GM18909 (cell line): ENCODE measurements at regions not wholly inside any gene's neighbourhood (a gene's known extent, or its start where the extent isn't known, plus 50 kb on each side); places are given as distances from the start of the nearest gene placed in this dataset.

Source experiments
- ATAC-seq: cut with Tn5 transposase; IDR thresholded peaks from one replicate; pipeline ENCODE4 v1.9.1; 2021; ENCODE audit warnings: mild to moderate bottlenecking; ENCODE audit not compliant: unreplicated experiment, poor library complexity

DNA sequence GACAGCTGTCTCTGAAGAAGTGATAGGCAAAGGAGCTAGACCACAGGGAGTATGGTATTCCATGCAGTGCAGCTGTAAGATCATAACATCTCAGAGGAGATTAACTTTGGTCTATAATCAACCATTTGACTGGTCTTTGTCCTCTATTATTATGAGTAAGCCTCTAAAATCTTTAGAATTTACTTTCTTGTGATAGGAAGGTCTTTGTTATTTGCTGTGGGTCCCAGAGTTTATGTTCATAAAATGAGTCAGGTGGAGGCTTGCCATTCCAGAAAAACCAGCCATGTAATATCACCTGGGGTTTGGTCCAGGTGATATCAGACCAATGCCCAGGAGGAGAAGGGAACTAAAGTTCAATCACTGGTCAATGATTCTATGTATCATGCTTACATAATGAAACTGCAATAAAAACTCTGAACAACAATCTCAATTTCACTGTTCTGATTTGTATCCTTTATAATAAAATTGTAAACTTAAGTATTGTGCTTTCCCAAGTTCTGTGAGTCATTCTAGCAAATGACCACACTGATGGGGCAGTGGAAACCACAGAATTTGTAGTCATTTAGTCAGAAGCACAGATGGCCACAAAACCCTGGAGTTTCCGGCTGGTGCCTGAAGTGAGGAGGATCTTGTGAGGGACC is 239.6 kb upstream of the TRAM1L1 start:
- no peak for ATAC-seq

DNA sequence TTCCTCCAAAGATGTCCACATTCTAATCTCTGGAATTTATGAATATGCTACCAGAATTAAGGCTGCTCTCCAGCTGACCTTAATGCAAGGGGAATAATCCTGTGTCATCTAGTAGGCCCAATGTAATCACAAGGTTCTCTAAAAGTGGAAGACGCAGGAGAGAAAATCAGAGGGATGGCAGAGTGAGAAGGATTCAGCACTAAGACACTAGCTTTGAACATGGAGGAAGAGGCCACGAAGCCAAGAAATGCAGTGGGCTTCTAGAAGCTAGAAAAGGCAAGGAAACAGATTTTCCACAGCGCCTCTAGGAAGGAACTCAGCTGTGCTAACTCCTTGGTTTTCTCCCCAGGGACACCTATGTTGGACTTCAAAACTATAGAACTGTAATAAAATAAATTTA is 240.7 kb upstream of the TRAM1L1 start:
- ATAC-seq, result no peak

DNA sequence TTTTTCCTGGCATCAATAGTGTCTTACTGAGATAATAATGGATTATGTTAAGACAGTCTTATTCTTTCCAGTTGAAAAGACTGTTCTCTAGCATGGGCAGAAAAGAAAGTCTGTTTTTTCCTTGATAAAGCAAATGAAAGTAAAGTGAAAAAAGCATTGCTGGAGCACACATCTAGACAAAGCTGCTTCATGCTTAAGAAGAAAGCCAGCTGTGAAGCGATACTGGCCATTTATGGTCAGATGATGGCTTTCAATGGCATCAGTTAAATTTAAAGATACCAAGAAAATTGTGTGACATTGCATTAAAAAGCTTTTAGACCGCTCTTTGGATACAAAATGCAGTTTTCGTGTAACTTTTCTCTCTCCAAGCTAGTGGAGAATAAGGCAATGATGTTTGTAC is 242.1 kb upstream of the TRAM1L1 start:
- no peak for ATAC-seq

DNA sequence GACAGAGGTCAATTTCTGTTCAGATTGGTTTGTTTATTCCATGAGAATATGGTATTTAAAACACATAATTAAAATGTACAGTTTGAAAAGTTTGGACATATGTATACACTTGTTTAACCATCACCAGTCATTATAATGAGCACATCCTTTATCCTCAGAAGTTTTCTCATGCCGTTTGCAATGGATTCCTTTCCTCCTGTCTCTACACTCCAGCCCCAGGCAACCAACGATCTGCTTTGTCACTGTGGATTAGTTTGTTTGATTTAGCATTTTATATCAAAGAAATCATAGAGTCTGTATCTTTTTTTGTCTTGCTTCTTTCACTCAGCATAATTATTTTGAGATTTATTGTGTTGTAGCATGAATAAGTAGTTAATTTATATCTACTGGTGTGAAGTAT is 243.0 kb upstream of the TRAM1L1 start:
- no peak for ATAC-seq

DNA sequence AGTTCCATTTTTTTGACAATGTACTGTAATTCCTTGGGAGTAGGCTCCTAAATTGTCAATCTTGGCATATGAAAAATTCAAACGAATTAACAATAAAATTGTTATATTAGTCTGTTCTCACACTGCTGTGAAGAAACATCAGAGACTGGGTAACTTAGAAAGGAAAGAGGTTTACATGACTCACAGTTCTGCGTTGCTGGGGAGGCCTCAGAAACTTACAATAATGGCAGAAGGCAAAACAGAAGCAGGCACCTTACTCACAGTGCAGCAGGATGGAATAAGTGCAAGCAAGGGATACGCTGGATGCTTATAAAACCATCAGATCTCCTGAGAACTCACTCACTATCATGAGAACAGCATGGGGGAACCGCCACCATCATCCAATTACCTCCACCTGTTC is 246.4 kb upstream of the TRAM1L1 start:
- no peak for ATAC-seq

DNA sequence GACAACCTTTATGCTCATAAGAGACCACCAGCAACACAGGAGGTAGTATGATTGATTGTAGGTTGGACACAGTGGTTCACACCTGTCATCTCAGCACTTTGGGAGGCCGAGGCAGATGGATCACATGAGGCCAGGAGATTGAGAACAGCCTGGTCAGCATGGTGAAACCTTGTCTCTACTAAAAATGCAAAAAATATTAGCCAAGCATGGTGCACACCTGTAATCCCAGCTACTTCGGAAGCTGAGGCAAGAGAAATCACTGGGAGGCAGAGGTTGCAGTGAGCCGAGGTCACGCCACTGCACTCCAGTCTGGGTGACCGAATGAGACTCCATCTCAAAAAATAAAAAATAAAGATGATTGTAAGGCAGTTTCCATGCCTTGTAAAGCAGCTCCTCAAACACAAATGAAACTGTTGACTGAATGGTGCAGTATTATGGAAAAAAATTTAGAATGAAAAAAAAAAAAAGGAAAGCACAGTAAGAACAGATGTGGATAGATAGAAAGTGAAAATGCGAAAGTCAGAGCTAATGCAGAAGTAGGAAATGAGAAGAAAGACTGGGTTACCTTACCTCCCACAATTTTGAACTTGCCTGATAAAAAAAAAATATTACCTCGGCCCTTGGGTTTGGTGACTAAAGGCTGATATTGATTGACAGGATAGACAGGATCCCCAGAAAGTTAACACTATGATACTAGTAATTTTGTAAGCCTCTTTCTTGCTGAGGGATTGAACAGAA is 249.2 kb upstream of the TRAM1L1 start:
- ATAC-seq, result no peak

DNA sequence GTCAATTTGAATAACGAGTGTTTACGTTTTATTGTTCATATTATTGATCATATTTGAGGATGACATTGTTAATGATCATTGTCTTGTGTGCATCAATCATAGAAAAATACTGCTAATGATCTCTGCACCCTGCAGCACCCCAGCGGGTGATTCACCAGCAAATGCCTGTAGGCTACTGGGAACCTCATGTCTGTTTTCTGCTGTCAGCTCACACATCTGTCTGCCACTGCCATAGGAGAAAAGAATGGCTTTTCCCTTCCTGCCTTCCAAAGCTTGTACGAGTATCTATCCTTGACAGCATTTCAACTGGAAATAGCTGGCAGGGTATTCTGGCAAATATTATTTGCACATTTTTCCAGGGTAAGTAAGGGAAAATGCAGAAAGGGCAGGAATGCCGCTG is 272.1 kb upstream of the TRAM1L1 start:
- no peak for ATAC-seq

DNA sequence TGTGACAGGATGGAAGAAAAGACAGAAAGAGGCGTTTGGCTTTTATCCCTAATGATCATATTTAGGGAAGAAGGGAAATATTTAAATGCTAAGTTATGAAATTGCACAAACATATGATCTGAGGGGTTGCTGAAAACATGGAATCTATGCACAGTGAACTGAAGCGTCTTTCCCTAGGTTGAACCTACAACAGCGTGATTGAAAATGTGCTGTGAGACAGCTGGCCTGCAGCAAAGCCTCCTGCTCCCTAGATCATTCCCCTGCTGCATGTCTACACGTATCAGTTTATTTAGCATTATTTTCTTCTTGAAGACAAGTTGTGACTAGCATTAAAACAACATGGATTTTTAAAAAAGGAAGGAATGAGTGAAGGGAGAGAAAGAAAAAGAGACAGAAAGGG is 272.5 kb upstream of the TRAM1L1 start:
- ATAC-seq, result no peak

DNA sequence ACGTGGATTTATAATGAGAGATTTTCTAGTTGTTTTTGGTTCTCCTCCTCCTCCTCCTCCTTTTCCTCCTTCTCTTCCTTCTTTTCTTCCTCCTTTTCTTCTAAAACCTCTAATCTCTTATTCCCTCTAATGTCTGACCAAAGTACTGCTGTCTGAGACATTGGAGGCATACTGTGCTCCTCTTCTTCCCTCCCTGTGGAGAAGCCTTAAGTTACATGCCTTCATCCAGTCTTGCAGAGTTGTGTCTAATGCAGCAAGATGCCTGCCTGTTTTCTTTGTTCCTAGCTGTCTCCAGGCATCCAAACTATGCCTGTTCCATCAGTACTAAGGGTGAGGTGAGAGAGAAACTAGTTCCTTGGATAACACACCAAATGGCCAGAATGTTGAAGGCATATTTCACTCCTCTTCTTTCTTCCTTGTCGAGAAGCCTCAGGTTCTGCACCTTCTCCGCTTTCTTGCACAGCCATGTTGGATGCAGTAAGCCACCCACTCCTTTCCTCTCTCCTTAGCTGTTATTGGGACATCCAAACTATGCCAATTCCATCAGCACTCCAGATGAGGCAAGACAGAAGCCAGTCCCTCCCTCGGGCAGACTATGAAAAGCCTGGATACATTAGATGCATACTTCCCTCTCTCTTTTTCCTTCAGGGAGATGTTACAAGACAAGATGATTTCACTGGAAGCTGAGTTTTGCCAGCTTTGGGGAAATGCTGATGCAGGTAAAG is 285.7 kb upstream of the TRAM1L1 start:
- no peak for ATAC-seq

DNA sequence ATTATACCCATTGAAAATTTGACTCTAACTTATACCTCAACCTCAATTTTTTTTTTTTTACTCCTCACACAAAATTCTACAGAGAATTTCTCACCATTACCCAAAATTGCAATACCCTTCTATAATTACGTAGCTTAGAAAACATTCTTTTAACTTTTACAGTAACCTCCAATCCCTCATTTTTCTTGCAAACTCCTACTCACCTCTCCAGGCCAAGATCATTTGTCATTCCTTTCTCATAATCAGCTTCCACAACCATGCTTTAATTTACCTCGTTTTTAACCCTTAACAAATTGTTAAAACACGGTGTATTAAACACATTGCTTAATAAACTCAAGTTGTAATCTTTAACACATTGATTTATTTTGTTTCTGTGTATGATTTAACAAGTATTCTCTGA is 289.7 kb upstream of the TRAM1L1 start:
- no peak for ATAC-seq

DNA sequence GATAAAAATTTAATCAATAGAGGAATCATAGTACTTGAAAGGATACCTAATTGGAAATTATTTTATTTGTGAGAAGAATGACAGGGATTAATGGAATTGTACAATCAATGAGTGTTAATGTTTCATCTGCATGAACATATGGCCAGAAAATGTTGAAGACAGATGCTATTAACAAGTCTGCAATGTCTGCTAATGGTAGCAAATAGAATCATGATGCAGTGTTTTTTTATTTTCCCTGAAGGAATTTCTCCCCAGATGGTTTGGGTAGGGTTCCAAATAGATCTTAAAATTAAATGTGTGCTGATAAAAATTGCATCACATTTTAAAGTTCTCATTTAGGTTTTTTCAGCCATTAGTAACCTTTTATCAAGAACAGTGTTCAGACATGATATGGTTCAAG is 291.3 kb upstream of the TRAM1L1 start:
- no peak for ATAC-seq

DNA sequence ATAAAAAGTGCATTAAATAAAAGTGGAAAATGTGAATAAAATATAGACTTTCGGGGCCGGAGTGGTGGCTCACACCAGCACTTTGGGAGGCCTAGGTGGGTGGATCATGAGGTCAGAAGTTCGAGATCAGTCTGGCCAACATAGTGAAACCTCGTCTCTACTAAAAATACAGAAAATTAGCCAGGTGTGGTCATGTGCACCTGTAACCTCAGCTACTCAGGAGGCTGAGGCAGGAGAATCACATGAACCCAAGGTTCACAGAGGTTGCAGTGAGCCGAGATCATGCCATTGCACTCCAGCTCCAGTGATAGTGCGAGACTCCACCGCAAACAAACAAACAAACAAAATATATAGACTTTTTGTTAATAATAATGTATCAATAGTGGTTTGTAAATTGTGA is 293.6 kb upstream of the TRAM1L1 start:
- ATAC-seq, result no peak

DNA sequence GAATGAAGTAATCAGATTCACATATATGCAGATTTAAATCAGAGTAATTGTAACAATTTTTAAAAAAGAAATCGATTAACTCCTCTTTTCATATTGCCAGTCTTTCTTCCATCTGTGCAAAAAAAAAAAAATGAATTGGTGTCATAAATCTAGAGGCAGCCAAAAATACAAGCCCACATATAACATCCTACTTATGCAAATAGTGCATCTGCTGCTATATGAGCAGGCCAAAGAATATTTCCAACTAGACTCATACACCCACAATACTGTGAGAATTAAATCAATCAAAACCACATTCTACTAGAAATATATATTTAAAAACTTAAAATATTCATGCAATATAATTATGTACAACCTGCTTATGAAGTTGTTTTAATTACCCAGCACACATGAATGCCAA is 298.1 kb upstream of the TRAM1L1 start:
- no peak for ATAC-seq

DNA sequence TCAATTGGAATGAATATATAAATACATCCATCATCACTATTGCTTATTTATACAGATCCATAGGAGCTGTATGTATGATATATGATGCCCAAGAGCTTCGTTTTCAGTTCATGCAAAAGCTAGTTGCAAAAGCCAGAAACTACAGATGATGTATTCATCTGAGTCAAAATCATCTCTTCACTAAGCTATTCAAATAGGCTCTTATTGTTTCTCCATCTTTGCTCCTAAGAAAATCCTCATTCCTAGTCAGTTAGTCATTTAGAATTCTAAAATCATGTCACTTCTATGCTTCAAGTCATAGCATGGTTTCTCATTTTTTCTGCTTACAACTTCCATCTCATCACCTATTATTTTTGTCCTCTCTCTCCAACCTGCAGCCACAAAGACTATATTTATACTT is 300.1 kb upstream of the TRAM1L1 start:
- no peak for ATAC-seq

DNA sequence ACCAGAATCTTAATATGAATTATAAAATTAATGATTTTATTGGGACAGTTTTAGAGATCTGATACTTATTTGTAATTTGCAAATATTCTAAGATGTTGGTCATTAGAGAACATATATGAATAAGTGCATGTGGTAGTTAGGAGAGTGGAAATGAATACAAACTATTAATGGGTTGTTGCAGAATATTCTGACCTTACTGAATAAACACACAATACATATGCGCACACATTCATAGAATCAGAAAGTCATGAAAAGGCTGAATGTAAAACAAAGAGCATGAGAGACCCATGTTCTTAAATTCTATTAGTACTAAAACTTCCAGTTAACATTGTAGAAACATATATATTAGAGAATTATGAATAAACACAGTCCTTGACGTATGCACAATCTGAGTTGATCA is 301.7 kb upstream of the TRAM1L1 start:
- ATAC-seq, result no peak

DNA sequence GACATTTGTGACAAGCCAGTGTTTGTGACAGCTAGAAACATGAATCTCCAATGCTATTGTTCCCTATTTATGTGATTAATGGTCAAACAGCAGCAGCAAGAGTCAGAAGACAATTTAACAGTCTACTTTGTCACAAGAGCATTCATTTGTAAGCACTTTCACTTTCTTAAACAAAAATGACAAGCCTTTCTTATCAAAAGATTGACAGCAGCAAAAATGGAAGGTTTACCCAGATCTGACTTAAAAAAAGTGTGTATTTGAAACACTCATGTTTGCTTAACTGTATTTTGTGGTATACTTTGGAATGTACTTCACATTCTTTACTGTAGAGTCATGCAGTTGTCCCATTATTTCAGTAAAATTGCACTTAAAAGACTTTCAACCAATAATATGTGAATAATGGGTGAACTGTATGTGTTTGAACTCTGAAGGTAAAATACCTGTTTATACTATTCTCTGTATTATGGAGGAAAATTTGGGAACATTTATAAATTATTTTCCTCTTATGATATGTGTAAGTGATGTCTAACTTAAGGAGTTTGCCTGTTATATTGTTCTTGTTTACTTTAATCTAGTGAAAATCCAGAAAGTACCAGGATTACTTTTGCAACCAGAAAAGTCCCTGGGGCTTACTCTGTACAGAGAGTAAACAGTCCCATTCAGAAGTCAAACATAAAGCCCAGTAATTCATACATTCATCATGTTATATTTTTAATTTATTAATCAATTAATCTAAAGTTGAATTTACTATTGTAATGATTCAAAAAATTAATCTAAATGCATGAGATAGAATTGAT is 314.9 kb upstream of the TRAM1L1 start:
- no peak for ATAC-seq

DNA sequence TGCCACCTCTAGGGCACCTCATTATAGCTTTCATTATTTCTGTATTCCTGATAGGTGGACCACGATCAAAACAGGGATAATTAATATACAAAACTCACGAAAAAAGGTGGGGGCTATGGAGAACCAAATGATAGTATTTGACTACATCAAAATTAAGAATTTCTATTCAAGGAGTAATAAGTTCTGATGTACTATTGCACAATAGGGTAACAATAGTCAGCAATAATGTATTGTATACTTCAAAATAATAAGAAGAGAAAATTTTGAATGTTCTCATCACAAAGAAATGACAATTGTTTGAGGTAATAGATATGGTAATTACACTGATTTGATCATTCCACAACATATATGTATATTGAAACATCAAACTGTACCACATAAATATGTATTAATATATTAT is 327.3 kb upstream of the TRAM1L1 start:
- ATAC-seq, result no peak

DNA sequence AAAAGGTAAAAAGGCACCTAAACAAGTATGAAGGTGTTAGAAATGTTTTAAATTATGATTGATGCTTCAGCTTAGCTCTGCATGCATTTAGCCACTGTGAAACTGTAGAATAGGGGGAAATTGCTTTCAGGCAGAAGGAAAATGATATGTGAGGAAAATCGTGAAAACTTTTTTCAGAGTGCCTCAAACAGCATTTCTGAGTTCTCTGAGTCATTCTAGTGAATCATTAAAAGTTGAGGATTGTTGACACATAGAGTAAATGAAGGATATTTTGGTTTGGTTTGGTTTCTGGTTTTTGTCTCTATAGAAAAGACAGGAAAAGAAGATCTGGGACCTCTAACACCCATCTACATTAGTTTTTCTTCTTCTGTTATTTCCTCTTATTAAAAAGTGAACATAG is 332.5 kb upstream of the TRAM1L1 start:
- no peak for ATAC-seq

DNA sequence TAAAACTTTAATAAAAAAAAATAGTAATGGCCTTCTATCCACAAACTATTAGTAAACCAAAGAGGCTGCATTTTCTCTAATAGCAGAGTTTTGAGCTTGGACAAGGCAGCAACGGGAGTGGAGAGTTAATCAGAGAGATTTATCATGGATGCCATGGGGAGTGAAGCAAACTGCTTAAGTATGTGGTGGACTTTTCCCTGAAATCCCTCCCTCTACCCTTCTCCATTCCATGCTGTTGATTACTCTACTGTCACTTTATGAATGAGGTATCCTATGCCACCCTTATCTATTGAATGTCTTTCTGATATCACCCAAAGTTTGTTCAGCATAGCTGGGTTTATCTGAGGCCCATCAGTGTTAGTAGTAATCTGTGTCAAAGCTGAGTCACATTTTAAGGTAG is 335.6 kb upstream of the TRAM1L1 start:
- no peak for ATAC-seq

DNA sequence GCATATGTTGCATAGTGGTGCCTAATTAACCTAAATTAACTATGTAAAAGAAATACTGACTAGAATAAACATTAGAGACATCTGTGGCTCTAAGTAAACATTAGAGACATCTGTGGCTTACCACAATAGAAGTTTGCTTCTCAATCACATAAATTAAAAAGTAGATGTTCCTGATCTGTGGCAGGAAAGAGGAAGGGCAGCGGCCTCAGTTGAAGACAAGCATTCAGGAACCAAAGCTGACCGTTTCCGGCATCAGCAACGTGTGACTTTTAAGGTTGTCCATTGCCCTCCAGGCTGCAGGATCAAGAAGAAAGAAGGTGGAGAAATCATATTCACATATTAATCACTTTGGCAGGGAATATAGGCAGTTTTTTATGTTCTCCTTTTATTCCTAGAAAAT is 336.3 kb upstream of the TRAM1L1 start:
- ATAC-seq, result no peak

DNA sequence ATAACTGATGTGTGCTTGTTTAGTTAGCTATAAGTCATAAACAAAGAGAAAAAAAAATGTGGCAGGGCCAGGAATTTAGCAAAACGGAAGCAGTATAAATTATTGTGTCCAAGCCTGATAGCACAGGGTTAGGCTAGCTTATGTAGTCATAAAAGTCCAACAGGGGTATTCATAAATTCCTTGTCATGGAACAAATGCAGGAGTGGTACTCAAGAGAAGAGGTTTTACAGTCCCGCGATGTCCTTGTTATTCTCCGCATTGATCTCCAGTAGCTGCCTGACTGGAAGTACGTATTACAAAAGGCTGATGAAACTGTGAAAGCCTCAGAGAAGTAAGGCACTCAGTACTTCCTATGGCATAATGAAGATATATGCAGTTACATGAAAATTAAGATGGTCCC is 336.9 kb upstream of the TRAM1L1 start:
- ATAC-seq, result no peak
